GM12874 (cell line): ENCODE measurements at regions not wholly inside any gene's neighbourhood (a gene's known extent, or its start where the extent isn't known, plus 50 kb on each side); places are given as distances from the start of the nearest gene placed in this dataset.

Experiments used
- CTCF ChIP-seq: IDR thresholded peaks from 2 replicates; pipeline ENCODE4 v1.5.1; 2011; ENCODE audit warnings: low read depth, mild to moderate bottlenecking, control low read depth, low read length, moderate library complexity; ENCODE audit not compliant: insufficient read depth

DNA sequence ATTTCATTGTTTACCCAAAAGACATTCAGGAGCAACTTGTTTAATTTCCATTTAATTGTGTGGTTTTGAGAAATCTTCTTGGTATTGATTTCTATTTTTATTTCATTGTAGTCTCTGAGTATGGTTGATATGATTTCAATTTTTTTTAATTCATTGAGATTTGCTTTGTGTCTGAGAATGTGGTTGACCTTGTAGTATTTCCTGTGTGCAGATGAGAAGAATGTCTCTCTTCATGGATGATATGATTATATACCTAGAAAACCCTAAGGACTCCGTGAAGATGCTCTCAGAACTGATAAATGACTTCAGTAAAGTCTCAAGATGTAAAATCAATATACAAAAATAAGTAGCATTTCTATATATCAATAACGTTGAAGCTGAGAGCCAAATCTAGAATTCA lies 202.4 kb upstream of the CDH9 start:
- TF ChIP-seq CTCF, result no peak

DNA sequence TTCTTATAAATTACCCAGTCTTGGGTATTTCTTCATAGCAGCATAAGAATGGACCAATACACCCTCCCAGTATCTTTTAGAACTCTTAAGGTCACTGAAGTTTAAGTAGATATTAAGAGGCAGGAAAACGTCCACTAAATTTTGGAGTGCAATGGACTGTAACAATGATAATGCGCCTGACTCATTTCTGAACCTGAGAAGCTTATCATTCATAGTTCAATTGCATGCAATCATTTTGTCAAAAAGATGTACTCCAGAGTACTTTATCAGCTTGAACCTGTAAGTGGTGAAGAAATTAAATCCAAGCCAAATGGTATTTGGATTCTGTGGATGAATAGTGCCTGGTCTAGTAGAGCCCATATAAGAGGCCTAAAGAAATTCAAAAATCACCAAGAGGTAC lies 196.5 kb upstream of the CDH9 start:
- no peak for TF ChIP-seq CTCF

- TF ChIP-seq CTCF, result no peak
These were observed 183.0 kb upstream of the CDH9 start for GRCh38 chr5:27221410-27221809.

GRCh38 chr5:27220752-27221151 lies 182.4 kb upstream of the CDH9 start:
- no peak for TF ChIP-seq CTCF

DNA sequence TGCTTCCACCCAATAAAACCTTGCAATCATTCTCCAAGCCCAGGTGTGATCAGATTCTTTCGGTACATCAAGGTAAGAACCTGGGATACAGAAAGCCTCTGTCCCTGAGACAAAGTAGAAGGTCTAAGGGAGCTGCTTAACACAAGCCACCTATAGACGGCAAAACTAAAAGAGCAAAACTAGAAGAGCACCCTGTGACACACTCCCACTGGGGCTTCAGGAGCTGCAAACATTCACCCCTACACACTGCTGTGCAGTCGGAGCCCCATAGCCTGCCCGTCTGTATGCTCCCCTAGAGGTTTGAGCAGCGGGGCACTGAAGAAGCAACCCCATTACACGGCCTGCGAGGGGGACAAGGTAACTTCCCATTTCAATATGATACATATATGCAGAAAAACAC lies 179.6 kb upstream of the CDH9 start:
- TF ChIP-seq CTCF, result no peak

- TF ChIP-seq CTCF, result no peak
These were observed 179.0 kb upstream of the CDH9 start for GRCh38 chr5:27217155-27217956.

DNA sequence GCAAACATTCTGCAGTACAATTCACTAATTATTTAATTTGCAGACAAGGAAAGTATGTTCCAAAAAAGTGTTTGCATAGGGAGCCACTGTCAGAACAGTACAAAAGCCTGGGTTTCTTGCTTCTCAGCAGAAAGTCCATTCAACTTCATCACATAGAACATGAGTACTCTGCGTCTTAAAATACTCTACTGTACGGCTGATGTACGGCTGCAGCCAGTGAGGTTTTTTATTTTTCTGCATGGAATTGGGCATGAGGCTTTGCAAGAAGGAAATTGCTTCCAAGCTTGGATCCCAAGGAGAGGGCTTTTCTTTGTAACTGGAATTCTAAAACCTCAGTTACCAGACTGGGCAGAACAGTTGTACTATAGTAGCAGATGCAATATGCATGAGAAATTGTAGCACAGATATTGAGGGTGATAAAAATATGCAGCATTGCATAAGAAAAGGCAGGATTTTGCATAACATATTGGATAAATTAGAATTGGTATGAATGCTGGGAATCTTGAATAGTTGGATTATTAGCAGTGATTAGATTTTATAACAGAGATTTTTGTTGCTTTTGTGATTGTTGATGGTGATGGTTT lies 178.1 kb upstream of the CDH9 start:
- no peak for TF ChIP-seq CTCF
